ENCODE measurements at regions not wholly inside any gene's neighbourhood (a gene's known extent, or its start where the extent isn't known, plus 50 kb on each side); places are given as distances from the start of the nearest gene placed in this dataset.

DNA sequence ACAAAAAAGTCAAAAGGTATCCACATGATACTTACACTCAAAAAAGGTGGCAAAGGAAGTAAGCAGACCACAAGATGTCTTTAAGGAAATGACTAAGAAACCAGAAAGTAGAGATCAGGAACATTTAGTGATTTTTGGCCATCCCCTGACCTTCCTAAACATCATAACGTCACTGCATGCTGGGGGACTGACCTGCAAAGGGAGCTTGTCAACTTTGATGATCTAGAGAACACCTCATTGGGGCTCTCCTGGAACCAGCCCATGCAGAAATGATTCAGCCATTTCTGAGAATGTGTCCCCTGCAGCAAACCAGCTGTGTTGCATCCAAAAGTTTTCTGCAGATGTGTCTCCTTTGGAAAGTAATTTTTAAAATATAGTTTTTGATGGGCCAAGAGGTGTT, 152.2 kb upstream of the RASSF8 start:
- no peak for DNase-seq (ENCODE audit: low spot score in 2 of 2, unreplicated experiment in 2 of 2)
- peaks cover 15% of the 10 kb centered on the region for H3K9me3 Mint-ChIP-seq
- H3K27ac Mint-ChIP-seq, result no peak overlapping the region
- no peak for TF ChIP-seq CTCF (IDR thresholded peaks at IDR 0.05; ENCODE audit: unreplicated experiment)
- no peaks in the 10 kb centered on the region for H3K27me3 Mint-ChIP-seq (ENCODE audit: low read depth)
- H3K4me3 Mint-ChIP-seq, result no peak overlapping the region
- H3K36me3 Mint-ChIP-seq, result no peaks in the 10 kb centered on the region
- peaks cover 21% of the 10 kb centered on the region for H3K4me1 Mint-ChIP-seq

DNA sequence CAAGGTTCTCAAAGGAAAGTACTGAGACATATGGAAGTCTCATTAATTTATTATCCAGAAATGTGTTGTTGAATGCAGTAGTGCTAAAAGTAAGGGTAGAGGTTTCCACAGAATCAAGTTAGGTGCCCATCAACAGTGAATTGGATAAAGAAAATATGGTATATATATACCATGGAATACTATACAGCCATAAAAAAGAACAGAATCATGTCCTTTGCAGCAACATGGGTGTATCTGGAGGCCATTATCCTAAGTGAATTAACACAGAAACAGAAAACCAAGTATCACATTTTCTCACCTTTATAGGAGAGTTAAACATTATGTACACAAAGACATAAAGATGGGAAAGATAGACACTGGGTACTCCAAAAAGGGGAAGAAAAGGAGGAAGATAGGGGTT, 149.9 kb upstream of the RASSF8 start:
- DNase-seq (ENCODE audit: low spot score in 2 of 2, unreplicated experiment in 2 of 2), result no peak
- no peaks in the 10 kb centered on the region for H3K27me3 Mint-ChIP-seq (ENCODE audit: low read depth)
- no peak overlapping the region for H3K27ac Mint-ChIP-seq
- TF ChIP-seq CTCF (IDR thresholded peaks at IDR 0.05; ENCODE audit: unreplicated experiment), result no peak
- no peak overlapping the region for H3K4me3 Mint-ChIP-seq
- H3K9me3 Mint-ChIP-seq, result peaks cover 15% of the 10 kb centered on the region
- no peaks in the 10 kb centered on the region for H3K36me3 Mint-ChIP-seq
- peaks cover 23% of the 10 kb centered on the region for H3K4me1 Mint-ChIP-seq

- H3K9me3 Mint-ChIP-seq, result peaks cover 15% of the 10 kb centered on the region
- H3K27ac Mint-ChIP-seq, result no peak overlapping the region
- no peak for TF ChIP-seq CTCF (IDR thresholded peaks at IDR 0.05; ENCODE audit: unreplicated experiment)
- H3K36me3 Mint-ChIP-seq, result no peaks in the 10 kb centered on the region
- no peak for DNase-seq (ENCODE audit: low spot score in 2 of 2, unreplicated experiment in 2 of 2)
- H3K27me3 Mint-ChIP-seq (ENCODE audit: low read depth), result no peaks in the 10 kb centered on the region
- H3K4me3 Mint-ChIP-seq, result no peak overlapping the region
- H3K4me1 Mint-ChIP-seq, result peaks cover 17% of the 10 kb centered on the region
These were observed 147.8 kb upstream of the RASSF8 start for GRCh38 chr12:25810683-25811082.

DNA sequence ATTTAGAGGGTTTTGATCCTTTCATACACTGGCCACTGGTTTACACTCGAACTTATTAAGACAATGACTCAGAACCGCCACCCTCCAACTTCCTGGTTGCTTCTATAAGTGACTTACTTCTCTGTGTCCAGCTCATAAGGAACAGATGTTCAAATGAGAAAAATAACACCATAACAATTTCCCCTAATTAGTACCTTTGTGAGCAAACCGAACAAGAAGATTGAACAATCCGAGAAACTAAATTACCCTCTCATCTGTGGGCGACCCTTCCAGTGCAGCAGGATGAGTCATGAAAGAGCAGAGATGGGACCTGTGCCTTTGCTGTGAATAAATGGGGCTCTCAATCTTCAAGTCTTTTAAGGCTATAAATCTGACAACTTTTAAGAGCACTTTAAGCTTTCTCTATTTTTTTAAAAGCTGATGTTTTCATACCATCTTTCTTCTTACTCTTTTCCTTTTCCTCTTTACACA, 146.8 kb upstream of the RASSF8 start:
- no peak overlapping the region for H3K4me3 Mint-ChIP-seq
- DNase-seq (ENCODE audit: low spot score in 2 of 2, unreplicated experiment in 2 of 2), result no peak
- H3K9me3 Mint-ChIP-seq, result peaks cover 19% of the 10 kb centered on the region
- peak overlapping the region; percentile 31 for H3K27ac Mint-ChIP-seq
- H3K4me1 Mint-ChIP-seq, result peaks cover 14% of the 10 kb centered on the region
- no peaks in the 10 kb centered on the region for H3K36me3 Mint-ChIP-seq
- TF ChIP-seq CTCF (IDR thresholded peaks at IDR 0.05; ENCODE audit: unreplicated experiment), result no peak
- H3K27me3 Mint-ChIP-seq (ENCODE audit: low read depth), result no peaks in the 10 kb centered on the region

- Mint-ChIP-seq H3K36me3 (no peaks in the 10 kb centered on the region), H3K9me3 (peaks cover 22% of the 10 kb centered on the region), H3K4me1 (peaks cover 12% of the 10 kb centered on the region), H3K27ac (no peak overlapping the region), H3K27me3 (ENCODE audit: low read depth) (no peaks in the 10 kb centered on the region), H3K4me3 (no peak overlapping the region)
- TF ChIP-seq CTCF (IDR thresholded peaks at IDR 0.05; ENCODE audit: unreplicated experiment), result no peak
- DNase-seq (ENCODE audit: low spot score in 2 of 2, unreplicated experiment in 2 of 2), result no peak
These were observed 146.2 kb upstream of the RASSF8 start for GRCh38 chr12:25812295-25812694.

GRCh38 chr12:25813843-25814242, 144.6 kb upstream of the RASSF8 start:
- Mint-ChIP-seq H3K9me3 (peaks cover 20% of the 10 kb centered on the region), H3K36me3 (no peaks in the 10 kb centered on the region), H3K27me3 (ENCODE audit: low read depth) (no peaks in the 10 kb centered on the region), H3K27ac (no peak overlapping the region), H3K4me1 (peaks cover 13% of the 10 kb centered on the region), H3K4me3 (no peak overlapping the region)
- TF ChIP-seq CTCF (IDR thresholded peaks at IDR 0.05; ENCODE audit: unreplicated experiment), result no peak
- no peak for DNase-seq (ENCODE audit: low spot score in 2 of 2, unreplicated experiment in 2 of 2)
